Activated effector memory CD4-positive, alpha-beta T cell treated with Interleukin-2 at 50 U/mL for 16 hours (primary cell): ENCODE measurements at regions not wholly inside any gene's neighbourhood (a gene's known extent, or its start where the extent isn't known, plus 50 kb on each side); places are given as distances from the start of the nearest gene placed in this dataset.

Source experiments
- DNase-seq: peaks from one replicate; pipeline ENCODE4 v3.0.0-alpha.2; 2020

DNA sequence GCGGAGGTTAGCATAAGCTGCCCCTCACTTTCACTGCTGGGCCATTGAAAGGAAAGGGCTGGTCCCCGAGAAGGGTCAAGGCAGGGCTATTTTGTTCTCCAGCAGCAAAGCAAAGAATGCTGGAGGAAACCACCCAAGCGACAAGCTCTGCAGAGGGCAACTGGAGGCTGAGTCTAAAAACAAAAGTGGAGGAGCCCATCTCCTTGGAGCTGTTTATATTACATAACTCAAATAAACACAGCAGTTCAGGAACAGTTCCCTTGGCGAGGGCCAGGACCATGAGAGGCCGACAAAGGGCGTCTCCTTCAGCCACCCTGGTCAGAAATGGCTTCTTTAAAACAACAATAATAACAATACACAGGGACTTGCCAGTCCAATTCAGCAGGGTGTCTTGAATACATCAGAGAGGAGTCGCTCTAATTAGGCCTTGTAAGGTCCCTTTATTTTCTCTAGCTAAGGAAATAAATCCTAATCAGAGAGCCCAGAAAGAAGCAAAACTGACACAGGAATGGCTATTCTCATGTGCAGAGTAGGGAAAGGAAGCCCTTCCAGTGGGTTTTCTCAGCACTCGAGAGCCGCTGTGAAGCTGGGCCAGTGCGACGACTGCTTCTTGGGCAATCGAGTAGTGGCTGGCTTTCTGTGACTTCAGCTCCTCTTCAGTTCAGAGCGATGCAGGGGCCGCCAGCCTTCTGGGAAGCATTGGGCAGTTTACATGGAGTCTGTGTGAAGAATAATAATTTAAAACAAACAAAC, 57.0 kb upstream of the TARBP1 start:
- no peak for DNase-seq

GRCh38 chr1:234535218-234535617, 56.2 kb upstream of the TARBP1 start:
- no peak for DNase-seq

DNA sequence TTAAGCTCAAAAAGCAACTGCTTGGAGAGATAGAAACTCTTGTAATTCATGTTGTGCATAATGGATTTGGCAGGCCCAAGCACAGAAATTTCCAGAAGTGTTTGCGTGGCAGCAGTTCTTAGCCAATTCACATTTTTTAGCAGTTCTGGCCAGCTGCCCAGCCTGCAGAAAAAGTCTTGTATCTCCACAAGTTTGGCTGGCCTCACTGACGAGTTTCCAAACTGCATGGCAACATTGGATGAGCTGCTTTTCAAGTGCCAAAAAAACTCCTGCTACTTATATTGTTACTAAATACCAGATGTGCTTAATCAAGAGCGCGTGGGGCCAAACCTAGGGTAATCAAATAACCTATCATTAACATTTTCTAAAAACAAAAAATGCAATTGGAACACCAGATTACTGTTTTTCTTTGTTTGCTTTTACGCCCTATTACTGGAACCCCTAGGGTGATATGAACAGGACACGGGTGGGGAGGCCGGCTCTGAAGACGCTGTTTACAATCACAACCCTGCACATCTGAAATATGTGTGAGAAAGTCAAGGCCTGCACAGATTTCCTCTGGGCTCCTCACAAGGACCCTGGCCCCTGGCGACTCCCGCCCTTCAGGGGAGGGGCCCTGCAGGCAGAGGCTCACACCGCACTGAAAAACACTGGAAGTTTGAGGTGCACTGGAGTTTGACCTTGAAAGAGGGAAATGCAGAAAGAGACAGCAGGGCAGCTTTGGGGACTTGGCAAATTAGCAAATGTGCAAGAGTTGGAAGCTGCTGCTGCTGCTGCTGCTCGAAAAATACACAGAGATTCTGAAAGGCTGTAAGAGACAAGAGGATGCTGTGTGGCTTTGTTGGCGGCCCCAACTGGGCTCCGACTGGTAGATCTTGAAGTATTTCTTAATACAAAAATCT, 55.2 kb upstream of the TARBP1 start:
- DNase-seq: no peak

DNA sequence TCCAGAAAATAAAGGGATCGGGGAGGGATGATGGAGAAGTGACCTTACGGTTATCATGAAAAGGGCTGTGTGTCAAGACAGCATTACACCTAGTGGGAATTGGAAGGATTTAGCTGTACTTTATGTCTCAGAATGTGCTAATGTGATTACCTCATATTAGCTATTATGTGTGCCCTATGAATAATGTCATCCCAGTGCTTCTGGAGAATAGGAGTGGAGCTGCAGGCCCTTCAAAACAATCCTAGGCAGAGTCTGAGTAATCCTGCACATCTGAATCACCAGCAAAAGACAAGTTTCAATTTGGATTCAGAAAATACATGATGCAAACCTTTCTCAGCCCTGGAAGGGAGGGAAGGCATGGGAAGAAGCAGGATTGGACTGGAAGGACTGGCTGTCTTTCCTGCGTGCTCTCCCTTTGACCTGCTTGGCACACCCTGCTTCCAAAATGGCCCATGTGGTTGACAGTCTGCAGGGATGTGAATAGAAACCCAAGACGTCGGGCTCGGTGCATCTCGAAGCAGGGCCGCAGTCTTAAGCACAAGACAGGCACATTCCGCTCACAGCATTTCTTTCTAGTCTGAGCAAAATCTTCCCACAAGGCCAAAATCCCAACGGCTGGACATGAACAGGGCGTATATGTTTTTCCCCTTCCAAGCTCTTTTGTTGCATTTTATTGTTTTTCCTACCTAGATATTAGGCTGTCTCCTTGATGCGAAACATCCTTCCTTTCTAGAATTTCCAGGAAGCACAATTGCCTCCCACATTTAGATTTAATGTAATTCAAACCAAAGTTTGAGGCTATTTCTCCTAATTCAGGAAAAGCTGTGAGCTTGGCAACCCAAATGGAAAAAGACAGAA, 54.3 kb upstream of the TARBP1 start:
- no peak for DNase-seq

DNA sequence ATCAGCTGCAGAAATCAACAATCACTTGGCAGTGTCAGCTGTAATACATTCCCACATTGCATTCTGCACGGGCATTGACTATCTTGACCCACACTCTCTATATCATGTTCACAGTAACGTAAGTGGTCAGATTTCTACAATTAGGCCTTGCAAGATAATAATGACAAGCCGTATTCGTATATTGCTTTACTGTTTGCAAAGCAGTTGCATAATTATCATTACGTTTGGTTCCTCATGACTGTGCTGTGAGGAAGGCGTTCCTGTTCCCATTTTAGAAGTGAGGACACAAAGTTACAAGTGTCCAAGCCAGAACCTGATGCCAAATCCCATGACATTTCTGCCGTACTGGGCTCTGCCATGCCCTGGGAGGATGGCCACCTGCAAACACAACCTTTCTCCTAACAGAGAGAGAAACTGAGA, 53.5 kb upstream of the TARBP1 start:
- no peak for DNase-seq

- DNase-seq: no peak
These were observed 52.2 kb upstream of the TARBP1 start for GRCh38 chr1:234531151-234531635.

- no peak for DNase-seq
These were observed 51.7 kb upstream of the TARBP1 start for GRCh38 chr1:234530672-234531071.

DNA sequence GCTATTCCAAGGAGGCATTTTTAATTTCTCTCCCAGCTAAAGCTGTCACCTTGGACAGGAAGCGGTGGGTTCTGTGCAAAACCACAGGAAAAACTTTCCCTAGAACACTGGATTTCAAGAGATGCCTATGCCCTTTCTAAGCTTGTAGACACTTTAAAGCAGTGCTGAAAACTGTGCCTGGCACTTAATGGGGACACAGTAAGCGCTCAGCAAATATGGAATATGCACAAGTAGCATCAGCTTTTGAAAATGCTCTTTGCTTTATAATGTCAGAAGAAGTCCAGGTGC, 50.9 kb upstream of the TARBP1 start:
- no peak for DNase-seq

- no peak for DNase-seq
These were observed 50.3 kb upstream of the TARBP1 start for GRCh38 chr1:234529095-234529949.
